SK-N-SH (cell line): ENCODE measurements at regions not wholly inside any gene's neighbourhood (a gene's known extent, or its start where the extent isn't known, plus 50 kb on each side); places are given as distances from the start of the nearest gene placed in this dataset.

Source experiments
- CTCF ChIA-PET: fragments of 300-600, 350-600 bp; formaldehyde crosslinking; extraction: SDS; loops from one replicate; lab custom pipeline; 2021; lab: Yijun Ruan, JAX
- POLR2A ChIA-PET: fragments of 350-600 bp; sonication (Branson Sonifier 250); formaldehyde crosslinking; extraction: SDS; loops from one replicate; lab custom pipeline; 2020; ENCODE audit warnings: antibody characterized with exemption, inconsistent platforms; lab: Yijun Ruan, JAX
- DNase-seq: peaks from one replicate; pipeline ENCODE4 v3.0.0; 2012
- H2AFZ ChIP-seq: fragments of 200-600 bp; sonication (generic); 2 replicates; pipeline ENCODE4 v1.8.1; 2016; ENCODE audit warnings: antibody characterized with exemption, mild to moderate bottlenecking, low read depth
- H3F3A ChIP-seq: fragments of 200-600 bp; sonication (generic); replicated peaks from 2 replicates; pipeline ENCODE3; 2016; ENCODE audit warnings: antibody characterized with exemption, mild to moderate bottlenecking; ENCODE audit not compliant: insufficient read depth
- H3K27ac ChIP-seq, 2 experiments: fragments of 200-500 bp in 1 of 2; fragments of 200-600 bp in 1 of 2; sonication (Bioruptor generic) in 1 of 2; sonication (generic), shearing (Covaris generic) in 1 of 2; 2 replicates each; pipeline versions ENCODE4 v1.5.1 to v1.6.1; 2014 to 2016; ENCODE audit warnings: low read depth in 2 of 2, inconsistent platforms in 1 of 2, low read length in 1 of 2, mild to moderate bottlenecking in 1 of 2, mixed read lengths in 1 of 2
- H3K27me3 ChIP-seq: fragments of 200-600 bp; sonication (generic), shearing (Covaris generic); 2 replicates; pipeline ENCODE4 v1.6.1; 2016; ENCODE audit warnings: mixed run types; ENCODE audit not compliant: insufficient read depth
- H3K36me3 ChIP-seq, 2 experiments: fragments of 200-500 bp in 1 of 2; fragments of 200-600 bp in 1 of 2; sonication (Bioruptor generic) in 1 of 2; sonication (generic) in 1 of 2; replicated peaks in 1 of 2; 2 replicates each; pipeline versions ENCODE3 to v1.5.1; 2014 to 2016; ENCODE audit warnings: low read length in 1 of 2, mild to moderate bottlenecking in 1 of 2; ENCODE audit not compliant: insufficient read depth in 2 of 2, control insufficient read depth in 1 of 2
- H3K4me1 ChIP-seq, 2 experiments: fragments of 200-500 bp in 1 of 2; fragments of 200-600 bp in 1 of 2; sonication (Bioruptor generic) in 1 of 2; sonication (generic), shearing (Covaris generic) in 1 of 2; 2 replicates each; pipeline versions ENCODE4 v1.5.1 to v1.6.1; 2014 to 2016; ENCODE audit warnings: low read depth in 1 of 2, low read length in 1 of 2, mixed run types in 1 of 2; ENCODE audit not compliant: insufficient read depth in 2 of 2, control insufficient read depth in 1 of 2
- H3K4me2 ChIP-seq: fragments of 200-600 bp; sonication (generic), shearing (Covaris generic); 2 replicates; pipeline ENCODE4 v1.6.1; 2017; ENCODE audit warnings: mixed run types
- H3K4me3 ChIP-seq, 2 experiments: fragments of 200-500 bp in 1 of 2; fragments of 200-600 bp in 1 of 2; sonication (Bioruptor generic) in 1 of 2; sonication (generic), shearing (Covaris generic) in 1 of 2; 2 replicates each; pipeline versions ENCODE4 v1.5.1 to v1.8.1; 2014 to 2016; ENCODE audit warnings: low read depth in 2 of 2, inconsistent platforms in 1 of 2, low read length in 1 of 2, mild to moderate bottlenecking in 1 of 2, mixed read lengths in 1 of 2, moderate library complexity in 1 of 2
- H3K79me2 ChIP-seq: fragments of 200-600 bp; sonication (generic); 2 replicates; pipeline ENCODE4 v1.8.1; 2017; ENCODE audit warnings: mild to moderate bottlenecking; ENCODE audit not compliant: insufficient read depth
- H3K9ac ChIP-seq: fragments of 200-600 bp; sonication (generic); 2 replicates; pipeline ENCODE4 v1.6.1; 2017; ENCODE audit warnings: mixed run types
- H3K9me2 ChIP-seq: fragments of 200-600 bp; sonication (generic); 2 replicates; pipeline ENCODE4 v1.6.1; 2017; ENCODE audit warnings: mixed run types
- H3K9me3 ChIP-seq: fragments of 200-600 bp; sonication (generic); 2 replicates; pipeline ENCODE4 v1.6.1; 2017; ENCODE audit warnings: mixed run types, mild to moderate bottlenecking, moderate library complexity
- H4K20me1 ChIP-seq: fragments of 200-600 bp; sonication (generic); 2 replicates; pipeline ENCODE4 v1.6.1; 2017; ENCODE audit warnings: mild to moderate bottlenecking, mixed run types; ENCODE audit not compliant: insufficient read depth
- GABPA ChIP-seq: IDR thresholded peaks from 2 replicates; pipeline ENCODE4 v1.4.0; 2012; ENCODE audit warnings: low read depth, mild to moderate bottlenecking
- MXI1 ChIP-seq: IDR thresholded peaks from 2 replicates; pipeline ENCODE4 v1.6.1; 2012; ENCODE audit warnings: mild to moderate bottlenecking, low read depth, low read length, improper control_type of control experiment
- NFIC ChIP-seq: IDR thresholded peaks from 2 replicates; pipeline ENCODE4 v1.4.0; 2012; ENCODE audit warnings: borderline replicate concordance
- NRF1 ChIP-seq: IDR thresholded peaks from 2 replicates; pipeline ENCODE4 v1.6.1; 2012; ENCODE audit warnings: low read depth, mild to moderate bottlenecking, low read length
- PBX3 ChIP-seq: IDR thresholded peaks from 2 replicates; pipeline ENCODE4; 2012
- POLR2AphosphoS5 ChIP-seq: IDR thresholded peaks from 2 replicates; pipeline ENCODE4 v1.6.1; 2012; ENCODE audit warnings: low read depth, low read length
- YY1 ChIP-seq: IDR thresholded peaks from 2 replicates; pipeline ENCODE4 v1.4.0; 2012; ENCODE audit warnings: low read depth, mild to moderate bottlenecking
- WGBS: methylation state at CpG from one replicate; pipeline ENCODE4 v1.1.6; 2017; ENCODE audit warnings: low lambda C conversion rate; 5-methylcytosine and 5-hydroxymethylcytosine counted together
- TF ChIP-seq, protein P1 (sequence below): fragments of 200-600 bp; sonication (generic); IDR thresholded peaks from 2 replicates; pipeline ENCODE4 v1.6.1; 2017; ENCODE audit warnings: antibody characterized with exemption, mild to moderate bottlenecking, moderate library complexity

- Histone ChIP-seq H3K79me2 (no peaks in the 10 kb centered on the region), H2AFZ (no peak overlapping the region), H4K20me1 (no peaks in the 10 kb centered on the region), H3K27ac (no peak overlapping the region), H3K4me3 (no peak overlapping the region), H3K9ac (no peak overlapping the region), H3K9me3 (no peaks in the 10 kb centered on the region), H3K4me2 (no peak overlapping the region), H3K9me2 (no peaks in the 10 kb centered on the region), H3K36me3 (no peaks in the 10 kb centered on the region), H3K27me3 (no peaks in the 10 kb centered on the region), H3K4me1 (no peaks in the 10 kb centered on the region), H3F3A (no peaks in the 10 kb centered on the region)
- ChIA-PET POLR2A (no interaction called here), CTCF (no interaction called here)
- no peak for DNase-seq
- no peak for TF ChIP-seq POLR2AphosphoS5
- TF ChIP-seq YY1, result no peak
- TF ChIP-seq NFIC, result no peak
- TF ChIP-seq GABPA, result no peak
- TF ChIP-seq PBX3, result no peak
- TF ChIP-seq NRF1, result no peak
- TF ChIP-seq, protein P1, sequence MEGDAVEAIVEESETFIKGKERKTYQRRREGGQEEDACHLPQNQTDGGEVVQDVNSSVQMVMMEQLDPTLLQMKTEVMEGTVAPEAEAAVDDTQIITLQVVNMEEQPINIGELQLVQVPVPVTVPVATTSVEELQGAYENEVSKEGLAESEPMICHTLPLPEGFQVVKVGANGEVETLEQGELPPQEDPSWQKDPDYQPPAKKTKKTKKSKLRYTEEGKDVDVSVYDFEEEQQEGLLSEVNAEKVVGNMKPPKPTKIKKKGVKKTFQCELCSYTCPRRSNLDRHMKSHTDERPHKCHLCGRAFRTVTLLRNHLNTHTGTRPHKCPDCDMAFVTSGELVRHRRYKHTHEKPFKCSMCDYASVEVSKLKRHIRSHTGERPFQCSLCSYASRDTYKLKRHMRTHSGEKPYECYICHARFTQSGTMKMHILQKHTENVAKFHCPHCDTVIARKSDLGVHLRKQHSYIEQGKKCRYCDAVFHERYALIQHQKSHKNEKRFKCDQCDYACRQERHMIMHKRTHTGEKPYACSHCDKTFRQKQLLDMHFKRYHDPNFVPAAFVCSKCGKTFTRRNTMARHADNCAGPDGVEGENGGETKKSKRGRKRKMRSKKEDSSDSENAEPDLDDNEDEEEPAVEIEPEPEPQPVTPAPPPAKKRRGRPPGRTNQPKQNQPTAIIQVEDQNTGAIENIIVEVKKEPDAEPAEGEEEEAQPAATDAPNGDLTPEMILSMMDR, result no peak
- TF ChIP-seq MXI1, result no peak
- WGBS, result 3% methylated on average over 2 of the region's 2 CpGs
Measured at GRCh38 chrX:42269186-42269585, 345.8 kb upstream of the CASK start.

DNA sequence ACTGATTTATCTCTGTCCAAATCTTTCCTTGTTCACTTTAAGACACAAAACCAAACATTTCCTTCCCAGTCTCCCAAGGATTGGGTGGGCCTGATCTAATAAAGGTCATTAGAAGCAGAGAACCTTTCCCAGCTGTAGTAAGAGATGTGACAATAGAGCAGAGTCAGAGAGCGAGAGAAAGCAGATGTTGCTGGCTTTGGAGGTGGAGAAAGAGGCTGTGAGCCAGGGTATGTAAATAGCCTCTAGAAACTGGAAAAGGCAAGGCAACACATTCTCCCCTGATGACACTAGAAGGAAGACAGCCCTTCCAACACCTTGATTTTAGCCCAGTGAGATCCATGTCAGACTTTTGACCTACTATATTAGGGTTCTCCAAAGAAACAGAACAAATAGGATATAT lies 337.5 kb upstream of the CASK start:
- Histone ChIP-seq H3K9ac (no peak overlapping the region), H3K36me3 (no peaks in the 10 kb centered on the region), H3K9me2 (no peaks in the 10 kb centered on the region), H3K4me2 (no peak overlapping the region), H3K4me3 (no peak overlapping the region), H3K79me2 (no peaks in the 10 kb centered on the region), H2AFZ (no peak overlapping the region), H3K4me1 (no peaks in the 10 kb centered on the region), H3K9me3 (no peaks in the 10 kb centered on the region), H3F3A (no peaks in the 10 kb centered on the region), H4K20me1 (no peaks in the 10 kb centered on the region), H3K27ac (no peak overlapping the region), H3K27me3 (no peaks in the 10 kb centered on the region)
- no peak for DNase-seq
- TF ChIP-seq YY1 (no peak), GABPA (no peak), PBX3 (no peak)
- 0% methylated on average over 1 of the region's 1 CpG for WGBS
- POLR2A ChIA-PET, result no interaction called here
- CTCF ChIA-PET, result no interaction called here
